ENCODE measurements at regions not wholly inside any gene's neighbourhood (a gene's known extent, or its start where the extent isn't known, plus 50 kb on each side); places are given as distances from the start of the nearest gene placed in this dataset.
"Not testable (repeated sequence)": the region's sequence is repeated elsewhere in the genome, so short reads cannot be mapped to it uniquely, and the experiment has no call there.

GRCh38 chr6:53446151-53446550, 97.4 kb upstream of the ELOVL5 start:
- DNase-seq: no peak

GRCh38 chr6:53441761-53442160, 93.0 kb upstream of the ELOVL5 start:
- peak; percentile 37 for DNase-seq

- DNase-seq: no peak
These were observed 92.3 kb upstream of the ELOVL5 start for GRCh38 chr6:53441035-53441493.

- DNase-seq: no peak
These were observed 91.7 kb upstream of the ELOVL5 start for GRCh38 chr6:53440336-53440945.

- DNase-seq: no peak
These were observed 90.8 kb upstream of the ELOVL5 start for GRCh38 chr6:53439556-53439955.

GRCh38 chr6:53437557-53438202, 88.9 kb upstream of the ELOVL5 start:
- DNase-seq: peak; percentile 75

- DNase-seq: peak; percentile 22
These were observed 88.0 kb upstream of the ELOVL5 start for GRCh38 chr6:53436526-53437303.

- DNase-seq: no peak
These were observed 85.2 kb upstream of the ELOVL5 start for GRCh38 chr6:53433951-53434285.

GRCh38 chr6:53433261-53433950, 84.7 kb upstream of the ELOVL5 start:
- DNase-seq: no peak

GRCh38 chr6:53432318-53433161, 83.8 kb upstream of the ELOVL5 start:
- DNase-seq: peak; percentile 51

- no peak for DNase-seq
These were observed 83.0 kb upstream of the ELOVL5 start for GRCh38 chr6:53431704-53432103.

GRCh38 chr6:53429401-53429800, 80.7 kb upstream of the ELOVL5 start:
- no peak for DNase-seq

GRCh38 chr6:53428886-53429285, 80.1 kb upstream of the ELOVL5 start:
- peak; percentile 16 for DNase-seq

- no peak for DNase-seq
These were observed 78.0 kb upstream of the ELOVL5 start for GRCh38 chr6:53426667-53427270.

GRCh38 chr6:53426117-53426516, 77.4 kb upstream of the ELOVL5 start:
- no peak for DNase-seq

GRCh38 chr6:53424976-53425718, 76.4 kb upstream of the ELOVL5 start:
- no peak for DNase-seq

- DNase-seq: no peak
These were observed 75.5 kb upstream of the ELOVL5 start for GRCh38 chr6:53424300-53424699.

GRCh38 chr6:53423560-53423959, 74.8 kb upstream of the ELOVL5 start:
- DNase-seq: not testable (repeated sequence)

GRCh38 chr6:53419026-53419425, 70.3 kb upstream of the ELOVL5 start:
- DNase-seq: no peak

GRCh38 chr6:53418288-53418687, 69.5 kb upstream of the ELOVL5 start:
- no peak for DNase-seq

- no peak for DNase-seq
These were observed 68.4 kb upstream of the ELOVL5 start for GRCh38 chr6:53417141-53417540.
